Skin of body (tissue), 1 donor: ENCODE measurements at regions not wholly inside any gene's neighbourhood (a gene's known extent, or its start where the extent isn't known, plus 50 kb on each side); places are given as distances from the start of the nearest gene placed in this dataset.
"Not testable (repeated sequence)": the region's sequence is repeated elsewhere in the genome, so short reads cannot be mapped to it uniquely, and the experiment has no call there.

Experiments used
- DNase-seq: peaks from one replicate; lab custom pipeline; 2025; lab: John Stamatoyannopoulos, UW

DNA sequence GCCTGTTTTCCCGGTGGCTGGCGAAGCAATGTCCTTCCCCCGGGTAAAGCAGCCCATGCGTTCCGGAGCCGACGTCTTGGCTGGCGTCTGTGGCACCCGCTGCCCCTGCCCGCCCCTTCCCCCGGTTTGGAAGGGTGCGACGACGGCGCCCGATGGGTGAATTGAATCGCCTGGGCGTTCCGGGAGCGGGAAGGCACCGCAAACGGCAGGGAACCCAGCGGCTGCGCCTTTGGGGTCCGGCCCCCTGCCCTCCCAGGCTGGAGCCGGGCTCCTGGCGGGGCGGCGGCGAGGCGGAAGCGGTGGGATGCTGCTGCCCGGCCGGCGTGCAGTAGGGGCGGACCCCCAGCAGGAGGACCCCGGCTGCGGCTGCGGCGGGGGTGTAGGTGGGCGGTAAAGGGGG lies 123.6 kb upstream of the RHOU start:
- not testable (repeated sequence) for DNase-seq

- DNase-seq, result not testable (repeated sequence)
Observed at GRCh38 chr1:228622002-228622716, 113.1 kb upstream of the RHOU start.

DNA sequence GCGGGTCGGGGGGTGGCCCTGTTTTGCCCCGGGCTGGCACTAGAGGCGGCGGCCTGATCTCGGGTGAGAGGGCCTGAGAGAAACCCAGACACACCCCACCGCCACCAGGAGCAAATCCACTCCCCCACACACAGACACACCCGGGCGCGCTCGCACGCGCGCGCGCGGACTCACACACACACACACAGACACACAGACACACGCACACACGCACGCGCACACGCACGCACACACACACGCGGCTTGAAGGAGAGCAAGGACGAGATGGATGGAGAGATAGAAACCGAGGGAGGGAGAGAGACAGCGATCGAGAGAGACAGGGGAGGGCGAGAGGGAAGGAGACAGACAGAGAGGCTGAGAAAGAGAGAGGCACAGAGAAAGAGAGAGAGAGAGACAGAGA lies 108.8 kb upstream of the RHOU start:
- not testable (repeated sequence) for DNase-seq

- not testable (repeated sequence) for DNase-seq
Observed at GRCh38 chr1:228632858-228633257, 102.4 kb upstream of the RHOU start.

DNA sequence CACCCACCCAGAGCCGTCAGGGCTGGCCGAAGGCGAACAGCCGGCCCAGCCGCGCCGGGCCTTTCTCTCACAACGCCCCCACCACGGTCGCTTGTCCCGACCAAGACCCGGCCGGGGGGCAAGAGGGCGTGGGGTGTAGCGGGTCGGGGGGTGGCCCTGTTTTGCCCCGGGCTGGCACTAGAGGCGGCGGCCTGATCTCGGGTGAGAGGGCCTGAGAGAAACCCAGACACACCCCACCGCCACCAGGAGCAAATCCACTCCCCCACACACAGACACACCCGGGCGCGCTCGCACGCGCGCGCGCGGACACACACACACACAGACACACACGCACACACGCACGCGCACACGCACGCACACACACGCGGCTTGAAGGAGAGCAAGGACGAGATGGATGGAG lies 100.0 kb upstream of the RHOU start:
- not testable (repeated sequence) for DNase-seq

GRCh38 chr1:228637529-228637928 lies 97.8 kb upstream of the RHOU start:
- not testable (repeated sequence) for DNase-seq

- no peak for DNase-seq
Observed at GRCh38 chr1:228646717-228647522, 88.4 kb upstream of the RHOU start.

DNA sequence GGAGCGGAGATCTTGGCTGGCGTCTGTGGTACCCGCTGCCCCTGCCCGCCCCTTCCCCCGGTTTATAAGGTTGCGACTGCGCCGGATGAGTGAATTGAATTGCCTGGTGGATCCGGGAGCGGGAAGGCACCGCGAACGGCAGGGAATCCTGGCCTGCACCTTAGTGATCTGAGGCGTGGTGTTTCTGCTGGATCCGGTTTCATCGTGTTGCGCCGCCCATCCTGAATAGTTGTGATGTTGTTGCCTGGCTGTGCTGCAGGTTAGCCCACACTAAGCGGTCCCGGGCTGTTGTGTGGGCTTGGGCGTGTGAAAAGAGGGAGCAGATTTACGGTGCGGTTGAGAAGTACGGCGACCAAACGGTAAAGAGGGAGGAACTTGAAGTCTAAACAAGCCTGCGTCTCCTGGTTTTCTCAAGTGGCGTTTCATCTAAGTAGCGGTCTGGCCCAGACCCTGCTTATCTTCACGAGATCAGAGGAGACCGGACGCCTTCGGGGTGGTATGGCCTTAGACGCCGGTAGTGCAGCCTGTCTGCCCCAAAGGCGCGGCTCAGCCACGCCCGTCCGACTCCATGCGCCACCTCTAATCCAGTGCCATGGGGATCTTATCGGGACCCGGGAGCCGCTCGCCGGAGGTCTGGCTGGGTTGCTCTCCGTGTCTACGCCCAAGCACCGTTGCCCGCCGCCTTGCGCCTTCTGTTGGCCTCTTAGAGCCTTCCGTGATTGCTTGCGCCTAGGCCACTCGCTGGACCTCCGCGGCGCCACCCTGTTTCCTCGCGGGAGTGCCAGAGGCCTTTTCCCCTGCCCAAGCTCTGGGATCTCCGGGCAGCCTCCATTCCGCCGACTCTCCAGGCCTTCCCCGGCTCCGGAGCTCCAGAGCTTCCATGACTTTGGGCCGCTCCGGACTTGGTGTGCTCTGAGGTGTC lies 87.5 kb upstream of the RHOU start:
- no peak for DNase-seq

DNA sequence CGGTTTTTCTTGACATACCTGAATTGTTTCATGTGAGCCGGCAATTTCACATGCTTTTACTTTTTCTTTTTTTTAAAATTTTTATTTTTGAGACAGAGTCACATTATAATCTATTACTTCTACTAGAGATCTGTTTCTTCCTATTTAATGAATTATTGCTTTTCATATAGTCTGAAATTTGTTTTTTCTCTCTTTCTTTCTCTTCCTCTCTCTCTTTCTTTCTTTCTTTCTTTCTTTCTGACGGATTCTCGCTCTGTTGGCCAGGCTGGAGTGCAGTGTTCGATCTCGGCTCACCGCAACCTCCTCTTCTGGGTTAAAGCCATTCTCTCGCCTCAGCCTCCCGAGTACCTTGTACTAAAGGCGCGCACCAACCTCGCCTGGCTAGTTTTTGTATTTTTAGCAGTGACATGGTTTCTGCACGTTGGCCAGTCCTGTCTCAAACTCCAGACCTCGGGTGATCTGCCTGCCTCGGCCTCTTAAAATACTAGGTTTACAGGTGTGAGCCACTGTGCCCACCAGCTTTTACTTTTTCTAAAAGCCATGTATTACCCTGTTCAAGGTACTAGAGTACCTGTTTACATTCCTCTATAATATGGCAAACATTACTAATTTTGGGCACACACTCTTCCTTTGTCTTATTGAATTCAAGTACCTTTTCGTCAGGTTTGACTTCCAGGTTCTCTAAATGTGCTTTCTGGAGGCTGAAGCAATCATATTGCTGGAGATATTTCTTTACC lies 86.5 kb upstream of the RHOU start:
- no peak for DNase-seq

GRCh38 chr1:228650141-228650540 lies 85.1 kb upstream of the RHOU start:
- DNase-seq, result no peak

- DNase-seq, result no peak
Observed at GRCh38 chr1:228650946-228651345, 84.3 kb upstream of the RHOU start.

- DNase-seq, result no peak
Observed at GRCh38 chr1:228652116-228652515, 83.2 kb upstream of the RHOU start.

DNA sequence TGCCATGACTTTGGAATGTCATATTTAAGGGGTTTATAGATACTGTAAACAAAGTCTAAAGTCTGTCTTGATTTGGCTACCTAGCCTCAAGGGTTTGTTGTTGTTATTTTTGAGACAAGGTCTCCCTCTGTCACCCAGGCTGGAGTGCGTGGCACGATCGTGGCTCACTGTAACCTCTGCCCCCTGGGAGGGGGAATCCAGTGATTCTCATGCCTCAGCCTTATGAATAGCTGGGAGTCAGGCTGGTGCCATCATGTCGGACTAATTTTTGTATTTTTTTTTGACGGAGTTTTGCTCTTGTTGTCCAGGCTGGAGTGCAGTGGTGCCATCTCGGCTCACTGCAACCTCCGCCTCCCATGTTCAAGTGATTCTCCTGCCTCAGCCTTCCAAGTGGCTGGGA lies 82.2 kb upstream of the RHOU start:
- not testable (repeated sequence) for DNase-seq

DNA sequence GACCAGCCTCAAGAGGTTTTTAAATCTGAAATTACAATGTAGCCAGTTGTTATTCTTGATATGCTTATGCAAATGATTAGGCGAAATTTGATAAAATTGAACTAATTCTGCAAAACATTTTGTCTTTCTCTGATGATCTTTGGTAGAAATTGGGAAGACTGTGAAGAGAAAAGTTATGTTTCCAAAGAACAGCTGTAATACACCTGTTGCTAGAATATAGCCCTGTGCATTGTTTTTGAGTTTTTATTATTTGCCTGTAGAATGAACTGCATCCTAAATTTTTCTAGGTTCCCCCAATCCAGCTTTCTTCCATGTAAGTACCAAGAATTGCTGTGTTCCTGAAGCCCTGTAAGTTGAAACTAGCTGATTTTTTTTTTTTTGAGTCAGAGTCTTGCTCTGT lies 81.5 kb upstream of the RHOU start:
- no peak for DNase-seq

DNA sequence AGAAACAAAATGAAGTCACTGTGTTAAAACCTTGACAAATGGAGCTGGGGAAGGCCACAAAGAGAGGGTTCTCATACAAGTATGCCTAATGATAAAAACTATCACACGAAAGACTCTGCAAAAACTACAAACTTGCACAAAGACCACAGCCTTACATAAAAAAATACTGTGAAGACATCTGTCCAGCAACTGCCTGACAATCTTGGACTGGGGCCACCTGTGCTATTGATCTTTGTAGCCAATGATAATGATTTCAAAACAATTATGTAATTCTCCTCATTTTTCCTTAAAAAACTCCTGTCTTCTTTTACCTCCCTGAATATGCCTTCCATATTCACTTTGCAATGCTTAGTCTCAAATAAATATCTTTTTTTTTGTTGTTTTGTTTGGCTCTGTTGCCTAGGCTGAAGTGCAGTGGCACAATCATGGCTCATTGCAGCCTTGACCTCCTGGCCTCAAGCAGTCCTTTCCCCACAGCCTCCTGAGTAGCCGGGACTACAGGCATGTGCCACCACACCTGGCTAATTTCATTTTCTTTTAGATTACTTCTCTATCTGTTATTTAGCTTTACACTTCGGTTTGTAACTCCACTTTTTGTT lies 79.4 kb upstream of the RHOU start:
- no peak for DNase-seq

DNA sequence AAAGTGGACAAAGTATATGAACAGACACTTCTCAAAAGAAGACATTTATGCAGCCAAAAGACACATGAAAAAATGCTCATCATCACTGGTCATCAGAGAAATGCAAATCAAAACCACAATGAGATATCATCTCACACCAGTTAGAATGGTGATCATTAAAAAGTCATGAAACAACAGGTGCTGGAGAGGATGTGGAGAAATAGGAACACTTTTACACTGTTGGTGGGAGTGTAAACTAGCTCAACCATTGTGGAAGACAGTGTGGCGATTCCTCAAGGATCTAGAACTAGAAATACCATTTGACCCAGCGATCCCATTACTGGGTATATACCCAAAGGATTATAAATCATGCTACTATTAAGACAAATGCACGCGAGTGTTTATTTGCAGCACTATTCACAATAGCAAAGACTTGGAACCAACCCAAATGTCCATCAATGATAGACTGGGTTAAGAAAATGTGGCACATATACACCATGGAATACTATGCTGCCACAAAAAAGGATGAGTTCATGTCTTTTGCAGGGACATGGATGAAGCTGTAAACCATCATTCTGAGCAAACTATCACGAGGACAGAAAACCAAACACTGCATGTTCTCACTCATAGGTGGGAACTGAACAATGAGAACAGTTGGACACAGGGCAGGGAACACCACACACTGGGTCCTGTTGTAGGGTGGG lies 73.1 kb upstream of the RHOU start:
- not testable (repeated sequence) for DNase-seq

DNA sequence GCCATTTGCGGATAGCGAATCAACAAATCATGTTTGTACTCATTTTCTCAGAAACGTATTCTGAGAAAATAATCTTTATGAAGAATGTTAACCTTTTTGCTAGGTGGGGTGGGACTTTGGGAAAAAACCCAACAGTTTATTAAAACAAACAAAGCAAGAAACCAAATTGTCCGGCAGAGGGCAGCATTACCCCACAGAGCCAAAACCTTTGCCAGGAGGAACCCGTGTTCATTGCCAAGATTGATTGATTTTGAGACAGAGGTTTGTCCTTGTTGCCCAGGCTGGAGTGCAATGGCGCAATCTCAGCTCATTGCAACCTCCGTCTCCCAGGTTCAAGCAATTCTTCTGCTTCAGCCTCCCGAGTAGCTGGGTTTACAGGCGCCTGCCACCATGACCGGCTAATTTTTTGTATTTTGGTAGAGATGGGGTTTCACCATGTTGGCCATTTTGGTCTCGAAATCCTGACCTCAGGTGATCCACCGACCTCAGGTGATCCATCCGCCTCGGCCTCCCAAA lies 70.8 kb upstream of the RHOU start:
- peak; percentile 57 for DNase-seq

DNA sequence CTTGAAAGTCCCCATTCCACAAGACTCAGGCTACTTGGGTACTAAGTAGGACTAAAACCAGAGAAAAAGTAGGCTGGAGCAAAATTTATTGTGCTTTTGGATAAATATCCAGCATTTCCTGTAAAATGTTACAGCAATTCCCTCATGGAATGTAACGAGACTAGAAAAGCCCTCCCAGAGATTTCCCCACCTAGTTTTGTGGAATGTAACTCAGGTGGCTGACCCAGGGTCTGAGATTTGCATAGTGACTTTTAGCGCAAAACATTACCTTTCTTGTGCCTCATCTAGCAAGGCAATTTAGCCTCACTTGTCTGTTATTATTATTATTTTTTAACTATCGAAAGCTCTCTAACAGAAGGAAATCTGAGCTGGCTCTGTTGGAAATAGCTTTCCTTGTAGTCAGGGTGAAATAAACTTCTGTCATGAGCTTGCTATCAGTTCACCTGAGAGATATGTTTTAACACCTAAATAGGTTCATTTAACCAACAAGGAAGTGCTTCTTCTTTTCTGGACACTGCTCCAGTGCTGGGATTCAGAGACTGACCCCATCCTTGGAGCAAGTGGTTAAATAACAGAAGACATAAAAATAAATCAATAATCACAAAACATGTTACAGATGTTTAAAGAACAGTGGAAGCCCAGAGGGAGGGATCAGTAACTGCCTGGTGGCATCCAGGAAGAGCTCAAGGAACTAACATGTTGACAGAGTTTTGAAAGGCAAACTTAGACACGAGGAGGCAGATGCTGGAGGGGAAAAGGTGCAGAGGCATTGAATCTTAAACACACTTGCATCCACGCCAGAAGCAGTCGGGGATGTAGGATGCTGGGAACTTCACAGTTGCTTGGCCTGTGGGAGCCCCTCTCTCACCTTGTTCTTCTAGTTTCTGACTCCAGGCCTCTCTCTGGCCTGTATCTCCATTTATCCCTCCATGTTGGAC lies 68.3 kb upstream of the RHOU start:
- DNase-seq, result no peak
